DND-41 (cell line): ENCODE measurements at regions not wholly inside any gene's neighbourhood (a gene's known extent, or its start where the extent isn't known, plus 50 kb on each side); places are given as distances from the start of the nearest gene placed in this dataset.

Source experiments
- CTCF ChIP-seq: IDR thresholded peaks from 2 replicates; pipeline ENCODE4 v1.5.1; 2012; ENCODE audit warnings: borderline replicate concordance, low read length, moderate library complexity, mild to moderate bottlenecking; ENCODE audit not compliant: poor library complexity, severe bottlenecking; ENCODE audit errors: extremely low read depth
- EZH2 ChIP-seq: IDR thresholded peaks from 3 replicates; pipeline ENCODE4 v1.6.1; 2012; ENCODE audit warnings: borderline replicate concordance, low read depth, mild to moderate bottlenecking, moderate library complexity, low read length, inconsistent platforms; ENCODE audit not compliant: severe bottlenecking

- no peak for TF ChIP-seq CTCF
- no peak for TF ChIP-seq EZH2
Observed at GRCh38 chr6:126102358-126102757, 116.0 kb downstream of the TRMT11 start.
